ENCODE measurements at regions not wholly inside any gene's neighbourhood (a gene's known extent, or its start where the extent isn't known, plus 50 kb on each side); places are given as distances from the start of the nearest gene placed in this dataset.

GRCh38 chr1:209354111-209354839 is 229.2 kb upstream of the CAMK1G start:
- Histone ChIP-seq H4K8ac (ENCODE audit: low read depth, low read length) (no peak overlapping the region), H3K56ac (ENCODE audit: low read length) (peak overlapping the region; percentile 70), H3K4ac (ENCODE audit: low read depth, low read length) (peak overlapping the region; percentile 75), H2BK120ac (ENCODE audit: low read depth, low read length) (peak overlapping the region; percentile 93), H3K79me2 (ENCODE audit: control insufficient read depth, insufficient read depth, low read length) (no peaks in the 10 kb centered on the region), H3K4me2 (ENCODE audit: low read length) (no peak overlapping the region), H3K79me1 (ENCODE audit: low read length) (no peaks in the 10 kb centered on the region), H3K27me3 (ENCODE audit: insufficient read depth, low read length, poor library complexity) (no peaks in the 10 kb centered on the region), H3K4me1 (ENCODE audit: control insufficient read depth, low read depth, low read length) (peaks cover 6% of the 10 kb centered on the region), H2AK5ac (ENCODE audit: low read length) (peak overlapping the region; percentile 73), H3K9ac (ENCODE audit: low read length) (peak overlapping the region; percentile 10), H2BK15ac (replicated peaks; ENCODE audit: low read depth) (peak overlapping the region; percentile 41), H3K23ac (ENCODE audit: low read length) (no peak overlapping the region), H3K36me3 (ENCODE audit: control insufficient read depth, insufficient read depth, low read length) (no peaks in the 10 kb centered on the region), H3K4me3 (ENCODE audit: low read length) (no peak overlapping the region), H3K27ac (ENCODE audit: low read depth, low read length) (no peak overlapping the region), H2BK5ac (ENCODE audit: low read length) (peak overlapping the region; percentile 75), H3K18ac (ENCODE audit: low read length) (peak overlapping the region; percentile 78), H4K5ac (ENCODE audit: low read length) (no peak overlapping the region)
- WGBS (ENCODE audit: extremely low coverage, insufficient coverage, low lambda C conversion rate) = no CpG with 5 or more reads among the region's 20 CpGs
- peak; percentile 96 for DNase-seq

DNA sequence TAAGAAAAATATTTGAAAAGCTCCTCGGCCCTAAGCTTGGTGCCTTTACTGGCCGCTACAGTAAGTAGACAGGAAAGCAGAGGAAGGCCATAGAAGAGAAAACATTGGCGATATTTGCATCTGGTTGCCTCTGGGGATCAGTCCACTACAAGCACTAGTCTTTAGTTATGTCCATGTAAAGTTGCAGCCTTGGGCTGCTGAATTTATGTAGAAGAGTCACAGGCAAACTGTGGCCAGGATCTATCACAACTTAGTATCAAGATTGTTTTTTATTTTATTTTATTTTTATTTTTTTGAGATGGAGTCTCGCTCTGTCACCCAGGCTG is 228.7 kb upstream of the CAMK1G start:
- Histone ChIP-seq H3K79me2 (ENCODE audit: control insufficient read depth, insufficient read depth, low read length) (no peaks in the 10 kb centered on the region), H2BK120ac (ENCODE audit: low read depth, low read length) (peak overlapping the region; percentile 93), H3K56ac (ENCODE audit: low read length) (peak overlapping the region; percentile 54), H2BK15ac (replicated peaks; ENCODE audit: low read depth) (peak overlapping the region; percentile 41), H2BK5ac (ENCODE audit: low read length) (no peak overlapping the region), H3K4me2 (ENCODE audit: low read length) (no peak overlapping the region), H3K79me1 (ENCODE audit: low read length) (no peaks in the 10 kb centered on the region), H3K4me3 (ENCODE audit: low read length) (no peak overlapping the region), H3K23ac (ENCODE audit: low read length) (no peak overlapping the region), H3K36me3 (ENCODE audit: control insufficient read depth, insufficient read depth, low read length) (no peaks in the 10 kb centered on the region), H3K18ac (ENCODE audit: low read length) (peak overlapping the region; percentile 78), H3K4me1 (ENCODE audit: control insufficient read depth, low read depth, low read length) (peaks cover 6% of the 10 kb centered on the region), H3K27me3 (ENCODE audit: insufficient read depth, low read length, poor library complexity) (no peaks in the 10 kb centered on the region), H3K4ac (ENCODE audit: low read depth, low read length) (peak overlapping the region; percentile 75), H3K27ac (ENCODE audit: low read depth, low read length) (no peak overlapping the region), H4K5ac (ENCODE audit: low read length) (no peak overlapping the region), H4K8ac (ENCODE audit: low read depth, low read length) (no peak overlapping the region), H3K9ac (ENCODE audit: low read length) (peak overlapping the region; percentile 4), H2AK5ac (ENCODE audit: low read length) (no peak overlapping the region)
- no peak for DNase-seq
- no CpG with 5 or more reads among the region's 4 CpGs for WGBS (ENCODE audit: extremely low coverage, insufficient coverage, low lambda C conversion rate)

GRCh38 chr1:209355415-209355814 is 228.1 kb upstream of the CAMK1G start:
- H2BK15ac ChIP-seq (replicated peaks; ENCODE audit: low read depth) = no peak overlapping the region
- H3K27me3 ChIP-seq (ENCODE audit: insufficient read depth, low read length, poor library complexity) = no peaks in the 10 kb centered on the region
- no peak overlapping the region for H2AK5ac ChIP-seq (ENCODE audit: low read length)
- WGBS (ENCODE audit: extremely low coverage, insufficient coverage, low lambda C conversion rate) = no CpG with 5 or more reads among the region's 4 CpGs
- H3K4me1 ChIP-seq (ENCODE audit: control insufficient read depth, low read depth, low read length) = peaks cover 6% of the 10 kb centered on the region
- no peak overlapping the region for H3K4me3 ChIP-seq (ENCODE audit: low read length)
- no peak overlapping the region for H4K8ac ChIP-seq (ENCODE audit: low read depth, low read length)
- peak overlapping the region; percentile 43 for H3K4ac ChIP-seq (ENCODE audit: low read depth, low read length)
- peak overlapping the region; percentile 52 for H3K56ac ChIP-seq (ENCODE audit: low read length)
- H4K5ac ChIP-seq (ENCODE audit: low read length) = peak overlapping the region; percentile 33
- DNase-seq = no peak
- H2BK5ac ChIP-seq (ENCODE audit: low read length) = no peak overlapping the region
- H3K79me1 ChIP-seq (ENCODE audit: low read length) = no peaks in the 10 kb centered on the region
- no peak overlapping the region for H3K4me2 ChIP-seq (ENCODE audit: low read length)
- no peaks in the 10 kb centered on the region for H3K36me3 ChIP-seq (ENCODE audit: control insufficient read depth, insufficient read depth, low read length)
- H3K79me2 ChIP-seq (ENCODE audit: control insufficient read depth, insufficient read depth, low read length) = no peaks in the 10 kb centered on the region
- H3K9ac ChIP-seq (ENCODE audit: low read length) = no peak overlapping the region
- H3K27ac ChIP-seq (ENCODE audit: low read depth, low read length) = no peak overlapping the region
- peak overlapping the region; percentile 51 for H3K23ac ChIP-seq (ENCODE audit: low read length)
- H2BK120ac ChIP-seq (ENCODE audit: low read depth, low read length) = peak overlapping the region; percentile 11
- peak overlapping the region; percentile 16 for H3K18ac ChIP-seq (ENCODE audit: low read length)

- H2BK5ac ChIP-seq (ENCODE audit: low read length) = no peak overlapping the region
- H3K79me2 ChIP-seq (ENCODE audit: control insufficient read depth, insufficient read depth, low read length) = no peaks in the 10 kb centered on the region
- H3K9ac ChIP-seq (ENCODE audit: low read length) = no peak overlapping the region
- H3K4me1 ChIP-seq (ENCODE audit: control insufficient read depth, low read depth, low read length) = peaks cover 6% of the 10 kb centered on the region
- no peak overlapping the region for H2AK5ac ChIP-seq (ENCODE audit: low read length)
- H3K27ac ChIP-seq (ENCODE audit: low read depth, low read length) = peak overlapping the region; percentile 40
- H3K4me3 ChIP-seq (ENCODE audit: low read length) = no peak overlapping the region
- no peaks in the 10 kb centered on the region for H3K79me1 ChIP-seq (ENCODE audit: low read length)
- no peak overlapping the region for H3K4me2 ChIP-seq (ENCODE audit: low read length)
- no CpG with 5 or more reads among the region's 6 CpGs for WGBS (ENCODE audit: extremely low coverage, insufficient coverage, low lambda C conversion rate)
- H3K27me3 ChIP-seq (ENCODE audit: insufficient read depth, low read length, poor library complexity) = no peaks in the 10 kb centered on the region
- H2BK15ac ChIP-seq (replicated peaks; ENCODE audit: low read depth) = peak overlapping the region; percentile 93
- peak overlapping the region; percentile 15 for H3K56ac ChIP-seq (ENCODE audit: low read length)
- no peak overlapping the region for H4K8ac ChIP-seq (ENCODE audit: low read depth, low read length)
- no peaks in the 10 kb centered on the region for H3K36me3 ChIP-seq (ENCODE audit: control insufficient read depth, insufficient read depth, low read length)
- peak; percentile 52 for DNase-seq
- H3K23ac ChIP-seq (ENCODE audit: low read length) = no peak overlapping the region
- no peak overlapping the region for H3K4ac ChIP-seq (ENCODE audit: low read depth, low read length)
- no peak overlapping the region for H4K5ac ChIP-seq (ENCODE audit: low read length)
- peak overlapping the region; percentile 86 for H3K18ac ChIP-seq (ENCODE audit: low read length)
- no peak overlapping the region for H2BK120ac ChIP-seq (ENCODE audit: low read depth, low read length)
These were observed 226.5 kb upstream of the CAMK1G start for GRCh38 chr1:209356976-209357377.

DNA sequence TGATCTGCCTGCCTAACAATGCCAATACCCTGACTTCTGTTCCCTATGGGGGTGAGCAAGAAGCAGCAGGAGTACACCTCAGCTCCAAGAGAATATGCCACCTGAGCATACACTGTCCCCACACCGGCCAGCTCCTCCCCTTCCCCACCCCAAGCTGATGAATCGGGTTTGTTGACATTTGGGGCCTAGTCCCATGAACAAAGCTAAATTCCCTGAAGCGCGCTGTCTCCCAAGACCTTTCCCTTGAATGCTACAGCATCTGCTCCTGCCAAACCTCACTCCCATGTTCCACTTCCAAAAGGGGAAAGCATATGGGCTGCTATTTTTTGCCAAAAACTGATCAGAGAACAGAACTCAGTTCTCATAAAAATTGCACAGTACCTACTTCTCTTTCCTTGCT is 220.4 kb upstream of the CAMK1G start:
- Histone ChIP-seq H3K56ac (ENCODE audit: low read length) (peak overlapping the region; percentile 45), H4K5ac (ENCODE audit: low read length) (peak overlapping the region; percentile 14), H3K27ac (ENCODE audit: low read depth, low read length) (no peak overlapping the region), H3K79me2 (ENCODE audit: control insufficient read depth, insufficient read depth, low read length) (no peaks in the 10 kb centered on the region), H3K4ac (ENCODE audit: low read depth, low read length) (no peak overlapping the region), H3K4me1 (ENCODE audit: control insufficient read depth, low read depth, low read length) (peaks cover 6% of the 10 kb centered on the region), H2BK120ac (ENCODE audit: low read depth, low read length) (no peak overlapping the region), H3K27me3 (ENCODE audit: insufficient read depth, low read length, poor library complexity) (no peaks in the 10 kb centered on the region), H2BK5ac (ENCODE audit: low read length) (no peak overlapping the region), H2AK5ac (ENCODE audit: low read length) (no peak overlapping the region), H3K36me3 (ENCODE audit: control insufficient read depth, insufficient read depth, low read length) (no peaks in the 10 kb centered on the region), H3K4me2 (ENCODE audit: low read length) (no peak overlapping the region), H3K9ac (ENCODE audit: low read length) (no peak overlapping the region), H2BK15ac (replicated peaks; ENCODE audit: low read depth) (no peak overlapping the region), H3K18ac (ENCODE audit: low read length) (peak overlapping the region; percentile 0), H3K79me1 (ENCODE audit: low read length) (no peaks in the 10 kb centered on the region), H3K4me3 (ENCODE audit: low read length) (no peak overlapping the region), H4K8ac (ENCODE audit: low read depth, low read length) (no peak overlapping the region), H3K23ac (ENCODE audit: low read length) (no peak overlapping the region)
- no peak for DNase-seq
- WGBS (ENCODE audit: extremely low coverage, insufficient coverage, low lambda C conversion rate) = no CpG with 5 or more reads among the region's 4 CpGs

DNA sequence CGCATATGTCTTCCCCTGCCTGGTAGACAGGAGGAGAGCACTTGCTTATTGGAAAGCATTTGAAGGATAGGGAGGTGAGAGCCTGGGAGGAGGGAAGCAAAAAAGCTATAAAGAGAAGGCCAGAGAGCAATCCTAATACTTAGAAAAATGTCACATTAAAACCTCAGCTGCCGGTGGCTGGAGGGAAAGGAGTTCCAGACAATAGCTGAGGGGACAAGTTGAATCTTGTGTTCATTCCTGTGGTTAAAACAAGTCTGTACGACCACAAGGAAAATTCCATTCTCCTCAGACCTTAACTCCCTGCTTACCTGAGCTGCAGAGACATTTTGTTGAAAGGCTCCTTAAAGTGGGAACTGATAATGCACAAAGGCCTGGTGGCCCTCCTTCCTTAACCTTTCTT is 218.8 kb upstream of the CAMK1G start:
- no peak for DNase-seq
- H3K4me3 ChIP-seq (ENCODE audit: low read length) = no peak overlapping the region
- no peaks in the 10 kb centered on the region for H3K27me3 ChIP-seq (ENCODE audit: insufficient read depth, low read length, poor library complexity)
- no peak overlapping the region for H3K9ac ChIP-seq (ENCODE audit: low read length)
- peak overlapping the region; percentile 11 for H3K27ac ChIP-seq (ENCODE audit: low read depth, low read length)
- no peak overlapping the region for H3K23ac ChIP-seq (ENCODE audit: low read length)
- H3K4me1 ChIP-seq (ENCODE audit: control insufficient read depth, low read depth, low read length) = peaks cover 6% of the 10 kb centered on the region
- no peaks in the 10 kb centered on the region for H3K79me2 ChIP-seq (ENCODE audit: control insufficient read depth, insufficient read depth, low read length)
- H4K5ac ChIP-seq (ENCODE audit: low read length) = no peak overlapping the region
- H3K79me1 ChIP-seq (ENCODE audit: low read length) = no peaks in the 10 kb centered on the region
- H4K8ac ChIP-seq (ENCODE audit: low read depth, low read length) = no peak overlapping the region
- no peak overlapping the region for H2BK15ac ChIP-seq (replicated peaks; ENCODE audit: low read depth)
- WGBS (ENCODE audit: extremely low coverage, insufficient coverage, low lambda C conversion rate) = no CpG with 5 or more reads among the region's 3 CpGs
- no peak overlapping the region for H3K4ac ChIP-seq (ENCODE audit: low read depth, low read length)
- H2BK120ac ChIP-seq (ENCODE audit: low read depth, low read length) = no peak overlapping the region
- no peaks in the 10 kb centered on the region for H3K36me3 ChIP-seq (ENCODE audit: control insufficient read depth, insufficient read depth, low read length)
- peak overlapping the region; percentile 12 for H3K56ac ChIP-seq (ENCODE audit: low read length)
- H3K18ac ChIP-seq (ENCODE audit: low read length) = peak overlapping the region; percentile 85
- no peak overlapping the region for H2AK5ac ChIP-seq (ENCODE audit: low read length)
- H2BK5ac ChIP-seq (ENCODE audit: low read length) = no peak overlapping the region
- no peak overlapping the region for H3K4me2 ChIP-seq (ENCODE audit: low read length)
